SH-SY5Y (cell line): ENCODE measurements at regions not wholly inside any gene's neighbourhood (a gene's known extent, or its start where the extent isn't known, plus 50 kb on each side); places are given as distances from the start of the nearest gene placed in this dataset.

Experiments used
- GATA2 ChIP-seq: IDR thresholded peaks from 2 replicates; pipeline ENCODE4 v1.6.1; 2011; ENCODE audit warnings: mild to moderate bottlenecking, low read depth, low read length
- GATA3 ChIP-seq: IDR thresholded peaks from 2 replicates; pipeline ENCODE4 v1.6.1; 2011; ENCODE audit warnings: low read depth, mild to moderate bottlenecking, low read length, moderate library complexity

- TF ChIP-seq GATA3 (no peak), GATA2 (no peak)
Observed at GRCh38 chr4:19403786-19404370, 847.8 kb upstream of the SLIT2 start.

GRCh38 chr4:19402581-19403065 lies 849.1 kb upstream of the SLIT2 start:
- TF ChIP-seq GATA2 (no peak), GATA3 (no peak)

GRCh38 chr4:19401301-19402080 lies 850.2 kb upstream of the SLIT2 start:
- TF ChIP-seq GATA3: no peak
- TF ChIP-seq GATA2: no peak

GRCh38 chr4:19400820-19401219 lies 850.9 kb upstream of the SLIT2 start:
- TF ChIP-seq GATA3 (no peak), GATA2 (no peak)

GRCh38 chr4:19399001-19399400 lies 852.7 kb upstream of the SLIT2 start:
- TF ChIP-seq GATA3: no peak
- TF ChIP-seq GATA2: no peak

- TF ChIP-seq GATA3 (no peak), GATA2 (no peak)
Observed at GRCh38 chr4:19386786-19387185, 864.9 kb upstream of the SLIT2 start.

- no peak for TF ChIP-seq GATA2
- TF ChIP-seq GATA3: no peak
Observed at GRCh38 chr4:19382993-19383756, 868.5 kb upstream of the SLIT2 start.

GRCh38 chr4:19381068-19381467 lies 870.6 kb upstream of the SLIT2 start:
- TF ChIP-seq GATA3: no peak
- no peak for TF ChIP-seq GATA2

- no peak for TF ChIP-seq GATA2
- no peak for TF ChIP-seq GATA3
Observed at GRCh38 chr4:19380600-19380999, 871.1 kb upstream of the SLIT2 start.

GRCh38 chr4:19379191-19379708 lies 872.5 kb upstream of the SLIT2 start:
- no peak for TF ChIP-seq GATA2
- no peak for TF ChIP-seq GATA3

GRCh38 chr4:19375931-19376330 lies 875.8 kb upstream of the SLIT2 start:
- no peak for TF ChIP-seq GATA3
- TF ChIP-seq GATA2: no peak

GRCh38 chr4:19375136-19375804 lies 876.4 kb upstream of the SLIT2 start:
- TF ChIP-seq GATA3 (no peak), GATA2 (no peak)

- no peak for TF ChIP-seq GATA2
- TF ChIP-seq GATA3: no peak
Observed at GRCh38 chr4:19372390-19372789, 879.3 kb upstream of the SLIT2 start.

- no peak for TF ChIP-seq GATA3
- TF ChIP-seq GATA2: no peak
Observed at GRCh38 chr4:19368800-19369199, 882.9 kb upstream of the SLIT2 start.
